Stimulated activated CD4-positive, alpha-beta T cell treated with anti-CD3 and anti-CD28 coated beads, TNF-alpha, amount 100 ng/mL, for 24 hours (primary cell): ENCODE measurements at regions not wholly inside any gene's neighbourhood (a gene's known extent, or its start where the extent isn't known, plus 50 kb on each side); places are given as distances from the start of the nearest gene placed in this dataset.

Experiments
- DNase-seq, 3 experiments: peaks; one replicate each; pipeline ENCODE4 v3.0.0-alpha.2; 2020; ENCODE audit warnings: low read depth in 3 of 3

GRCh38 chr4:140281828-140282552, 91.5 kb upstream of the SCOC start:
- no peak for DNase-seq

GRCh38 chr4:140277576-140277975, 95.9 kb upstream of the SCOC start:
- no peak for DNase-seq

GRCh38 chr4:140271553-140271952, 101.9 kb upstream of the SCOC start:
- no peak for DNase-seq

GRCh38 chr4:140269369-140269768, 104.1 kb upstream of the SCOC start:
- DNase-seq: no peak

- no peak for DNase-seq
Measured at GRCh38 chr4:140268186-140268841, 105.1 kb upstream of the SCOC start.

GRCh38 chr4:140267576-140267975, 105.9 kb upstream of the SCOC start:
- DNase-seq: no peak

- DNase-seq: no peak
Measured at GRCh38 chr4:140266958-140267568, 106.4 kb upstream of the SCOC start.

- DNase-seq: no peak
Measured at GRCh38 chr4:140260227-140260626, 106.2 kb upstream of the MAML3 start.

- DNase-seq: no peak
Measured at GRCh38 chr4:140258476-140258875, 104.5 kb upstream of the MAML3 start.

- no peak for DNase-seq
Measured at GRCh38 chr4:140257461-140258305, 103.7 kb upstream of the MAML3 start.

GRCh38 chr4:140256941-140257340, 103.0 kb upstream of the MAML3 start:
- DNase-seq: no peak

GRCh38 chr4:140256335-140256734, 102.4 kb upstream of the MAML3 start:
- no peak for DNase-seq

GRCh38 chr4:140255927-140256326, 101.9 kb upstream of the MAML3 start:
- DNase-seq: no peak

- DNase-seq: no peak
Measured at GRCh38 chr4:140255467-140255866, 101.5 kb upstream of the MAML3 start.

GRCh38 chr4:140254651-140255299, 100.8 kb upstream of the MAML3 start:
- no peak for DNase-seq

GRCh38 chr4:140253556-140254027, 99.6 kb upstream of the MAML3 start:
- DNase-seq: no peak

GRCh38 chr4:140252742-140253555, 99.0 kb upstream of the MAML3 start:
- DNase-seq: peak; percentile 28 to 56 (median 40)

- no peak for DNase-seq
Measured at GRCh38 chr4:140252141-140252741, 98.3 kb upstream of the MAML3 start.

- DNase-seq: no peak
Measured at GRCh38 chr4:140251571-140251970, 97.6 kb upstream of the MAML3 start.

- no peak for DNase-seq
Measured at GRCh38 chr4:140250989-140251552, 97.1 kb upstream of the MAML3 start.
